Right atrium auricular region (tissue), 2 donors: ENCODE measurements at regions not wholly inside any gene's neighbourhood (a gene's known extent, or its start where the extent isn't known, plus 50 kb on each side); places are given as distances from the start of the nearest gene placed in this dataset.
"Not testable (repeated sequence)": the region's sequence is repeated elsewhere in the genome, so short reads cannot be mapped to it uniquely, and the experiment has no call there.

Source experiments
- DNase-seq: peaks from one replicate; pipeline ENCODE4 v3.0.0-alpha.2; 2019; ENCODE audit warnings: low spot score
- H3K27ac ChIP-seq, 2 donors: fragments of 200-600 bp; sonication (generic); 1 replicate in 1 of 2; 2 replicates in 1 of 2; pipeline ENCODE4 v1.5.1; 2016 to 2019
- H3K27me3 ChIP-seq, 2 donors: fragments of 200-600 bp; sonication (generic); one replicate each; pipeline versions ENCODE4 v1.5.1 to v1.6.0; 2017 to 2019
- H3K36me3 ChIP-seq: fragments of 200-600 bp; sonication (generic); one replicate; pipeline ENCODE4 v1.5.1; 2016
- H3K4me1 ChIP-seq, 2 donors: fragments of 200-600 bp; sonication (generic); one replicate each; pipeline versions ENCODE4 v1.5.1 to v1.6.0; 2017 to 2019
- H3K4me3 ChIP-seq, 2 donors: fragments of 200-600 bp; sonication (generic); 1 replicate in 1 of 2; 2 replicates in 1 of 2; pipeline ENCODE4 v1.5.1; 2017 to 2019; ENCODE audit warnings: mild to moderate bottlenecking in 1 of 2, moderate library complexity in 1 of 2
- H3K9me3 ChIP-seq, 2 donors: fragments of 200-600 bp; sonication (generic); one replicate each; pipeline ENCODE4 v1.5.1; 2019
- TF ChIP-seq, protein P1 (sequence below), 2 donors: fragments of 200-600 bp; sonication (generic); IDR thresholded peaks; one replicate each; pipeline ENCODE4 v1.5.1; 2019; ENCODE audit warnings: antibody characterized with exemption in 2 of 2

GRCh38 chr6:81934936-81935335 is 182.5 kb upstream of the TENT5A start:
- Histone ChIP-seq H3K27ac (no peak overlapping the region), H3K36me3 (no peaks in the 10 kb centered on the region), H3K4me1 (peaks cover 0 to 12% of the 10 kb centered on the region in 2 donors), H3K9me3 (no peaks in the 10 kb centered on the region), H3K4me3 (no peak overlapping the region), H3K27me3 (no peaks in the 10 kb centered on the region)
- TF ChIP-seq, protein P1, sequence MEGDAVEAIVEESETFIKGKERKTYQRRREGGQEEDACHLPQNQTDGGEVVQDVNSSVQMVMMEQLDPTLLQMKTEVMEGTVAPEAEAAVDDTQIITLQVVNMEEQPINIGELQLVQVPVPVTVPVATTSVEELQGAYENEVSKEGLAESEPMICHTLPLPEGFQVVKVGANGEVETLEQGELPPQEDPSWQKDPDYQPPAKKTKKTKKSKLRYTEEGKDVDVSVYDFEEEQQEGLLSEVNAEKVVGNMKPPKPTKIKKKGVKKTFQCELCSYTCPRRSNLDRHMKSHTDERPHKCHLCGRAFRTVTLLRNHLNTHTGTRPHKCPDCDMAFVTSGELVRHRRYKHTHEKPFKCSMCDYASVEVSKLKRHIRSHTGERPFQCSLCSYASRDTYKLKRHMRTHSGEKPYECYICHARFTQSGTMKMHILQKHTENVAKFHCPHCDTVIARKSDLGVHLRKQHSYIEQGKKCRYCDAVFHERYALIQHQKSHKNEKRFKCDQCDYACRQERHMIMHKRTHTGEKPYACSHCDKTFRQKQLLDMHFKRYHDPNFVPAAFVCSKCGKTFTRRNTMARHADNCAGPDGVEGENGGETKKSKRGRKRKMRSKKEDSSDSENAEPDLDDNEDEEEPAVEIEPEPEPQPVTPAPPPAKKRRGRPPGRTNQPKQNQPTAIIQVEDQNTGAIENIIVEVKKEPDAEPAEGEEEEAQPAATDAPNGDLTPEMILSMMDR (IDR thresholded peaks at IDR 0.05): no peak
- no peak for DNase-seq

GRCh38 chr6:81933608-81934051 is 181.1 kb upstream of the TENT5A start:
- TF ChIP-seq, protein P1 (IDR thresholded peaks at IDR 0.05): no peak
- Histone ChIP-seq H3K9me3 (no peaks in the 10 kb centered on the region), H3K27me3 (no peaks in the 10 kb centered on the region), H3K36me3 (no peaks in the 10 kb centered on the region), H3K4me3 (no peak overlapping the region), H3K27ac (no peak overlapping the region), H3K4me1 (no peaks in the 10 kb centered on the region)
- no peak for DNase-seq

DNA sequence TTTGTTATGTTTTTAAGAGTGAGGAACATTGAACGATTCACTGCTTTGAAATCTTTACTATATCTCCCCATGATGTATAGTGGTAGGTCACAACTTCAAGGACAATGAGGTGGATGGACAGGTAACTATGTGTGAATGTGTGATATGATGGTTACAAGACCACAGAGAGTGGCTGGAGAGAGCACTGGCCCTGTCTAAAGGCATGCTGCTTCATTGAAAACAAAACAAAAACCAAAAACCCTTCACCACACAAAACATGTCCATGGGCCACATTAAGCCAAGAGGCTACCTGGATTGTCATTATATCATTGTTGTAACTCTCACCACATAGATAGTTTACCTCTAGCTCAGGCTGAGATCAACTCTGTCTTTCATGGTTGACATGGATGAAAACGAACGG is 180.6 kb upstream of the TENT5A start:
- TF ChIP-seq, protein P1 (IDR thresholded peaks at IDR 0.05): no peak

DNA sequence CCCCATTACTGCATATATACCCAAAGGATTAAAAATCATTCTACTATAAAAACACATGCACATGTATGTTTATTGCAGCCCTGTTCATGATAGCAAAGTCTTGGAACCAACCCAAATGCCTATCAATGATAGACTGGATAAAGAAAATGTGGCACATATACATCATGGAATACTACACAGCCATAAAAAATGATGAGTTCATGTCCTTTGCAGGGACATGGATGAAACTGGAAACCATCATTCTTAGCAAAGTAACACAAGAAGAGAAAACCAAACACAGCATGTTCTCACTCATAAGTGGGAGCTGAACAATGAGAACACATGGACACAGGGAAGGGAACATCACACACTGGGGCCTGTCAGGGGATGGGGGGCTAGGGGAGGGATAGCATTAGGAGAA is 180.0 kb upstream of the TENT5A start:
- not testable (repeated sequence) for H3K4me1 ChIP-seq, H3K4me3 ChIP-seq, DNase-seq, H3K9me3 ChIP-seq, H3K27me3 ChIP-seq, H3K36me3 ChIP-seq, H3K27ac ChIP-seq

More for the DNA sequence above, 180.6 kb upstream of the TENT5A start:
- Histone ChIP-seq H3K9me3 (no peaks in the 10 kb centered on the region), H3K4me3 (no peak overlapping the region), H3K4me1 (no peaks in the 10 kb centered on the region), H3K27me3 (no peaks in the 10 kb centered on the region), H3K27ac (no peak overlapping the region), H3K36me3 (no peaks in the 10 kb centered on the region)
- no peak for DNase-seq

- Histone ChIP-seq H3K27me3 (no peaks in the 10 kb centered on the region), H3K4me3 (no peak overlapping the region), H3K4me1 (no peaks in the 10 kb centered on the region), H3K27ac (no peak overlapping the region), H3K36me3 (no peaks in the 10 kb centered on the region), H3K9me3 (no peaks in the 10 kb centered on the region)
- TF ChIP-seq, protein P1 (IDR thresholded peaks at IDR 0.05): no peak
- no peak for DNase-seq
Measured at GRCh38 chr6:81929828-81930227, 177.3 kb upstream of the TENT5A start.

DNA sequence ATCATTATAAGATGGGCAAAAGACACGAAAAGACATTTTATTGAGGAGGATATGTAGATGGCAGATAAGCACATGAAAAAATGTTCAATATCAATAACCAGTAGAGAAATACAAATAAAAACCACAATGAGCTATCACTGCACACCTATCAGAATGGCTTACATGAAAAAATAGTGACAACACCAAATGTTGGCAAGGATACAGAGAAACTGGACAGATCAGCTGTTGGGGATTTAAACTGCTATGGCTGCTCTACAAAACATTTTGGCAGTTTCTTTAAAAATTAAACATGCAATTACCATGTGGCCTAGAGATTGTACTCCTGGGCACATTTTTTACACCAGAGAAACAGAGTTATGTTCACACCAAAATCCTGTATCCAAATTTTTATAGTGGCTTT is 172.7 kb upstream of the TENT5A start:
- Histone ChIP-seq H3K4me1 (no peaks in the 10 kb centered on the region), H3K36me3 (no peaks in the 10 kb centered on the region), H3K9me3 (peaks cover 0 to 7% of the 10 kb centered on the region in 2 donors), H3K27me3 (no peaks in the 10 kb centered on the region), H3K27ac (no peak overlapping the region), H3K4me3 (no peak overlapping the region)
- TF ChIP-seq, protein P1 (IDR thresholded peaks at IDR 0.05): no peak
- no peak for DNase-seq
